ENCODE measurements at regions not wholly inside any gene's neighbourhood (a gene's known extent, or its start where the extent isn't known, plus 50 kb on each side); places are given as distances from the start of the nearest gene placed in this dataset.
"Not testable (repeated sequence)": the region's sequence is repeated elsewhere in the genome, so short reads cannot be mapped to it uniquely, and the experiment has no call there.

DNA sequence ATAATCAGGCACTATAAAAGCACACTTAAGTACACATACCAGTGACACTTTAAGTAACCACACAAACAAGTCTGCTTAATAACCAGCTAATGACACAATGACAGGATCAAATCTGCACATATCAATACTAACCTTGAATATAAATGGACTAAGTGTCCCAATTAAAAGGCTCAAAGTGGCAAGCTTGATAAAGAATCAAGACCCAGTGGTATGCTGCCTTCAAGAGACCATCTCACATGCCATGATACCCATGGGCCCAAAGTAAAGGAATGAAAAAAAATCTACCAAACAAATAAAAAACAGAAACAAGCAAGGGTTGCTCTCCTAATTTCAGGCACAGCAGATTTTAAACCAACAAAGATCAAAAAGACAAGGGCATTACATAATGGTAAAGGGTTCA, 470.4 kb downstream of the TRHDE start:
- TF ChIP-seq, protein P1, sequence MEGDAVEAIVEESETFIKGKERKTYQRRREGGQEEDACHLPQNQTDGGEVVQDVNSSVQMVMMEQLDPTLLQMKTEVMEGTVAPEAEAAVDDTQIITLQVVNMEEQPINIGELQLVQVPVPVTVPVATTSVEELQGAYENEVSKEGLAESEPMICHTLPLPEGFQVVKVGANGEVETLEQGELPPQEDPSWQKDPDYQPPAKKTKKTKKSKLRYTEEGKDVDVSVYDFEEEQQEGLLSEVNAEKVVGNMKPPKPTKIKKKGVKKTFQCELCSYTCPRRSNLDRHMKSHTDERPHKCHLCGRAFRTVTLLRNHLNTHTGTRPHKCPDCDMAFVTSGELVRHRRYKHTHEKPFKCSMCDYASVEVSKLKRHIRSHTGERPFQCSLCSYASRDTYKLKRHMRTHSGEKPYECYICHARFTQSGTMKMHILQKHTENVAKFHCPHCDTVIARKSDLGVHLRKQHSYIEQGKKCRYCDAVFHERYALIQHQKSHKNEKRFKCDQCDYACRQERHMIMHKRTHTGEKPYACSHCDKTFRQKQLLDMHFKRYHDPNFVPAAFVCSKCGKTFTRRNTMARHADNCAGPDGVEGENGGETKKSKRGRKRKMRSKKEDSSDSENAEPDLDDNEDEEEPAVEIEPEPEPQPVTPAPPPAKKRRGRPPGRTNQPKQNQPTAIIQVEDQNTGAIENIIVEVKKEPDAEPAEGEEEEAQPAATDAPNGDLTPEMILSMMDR (IDR thresholded peaks at IDR 0.05): no peak
- no peaks in the 10 kb centered on the region for H3K4me1 ChIP-seq
- DNase-seq (no peak), FAIRE-seq (no peak), ATAC-seq (no peak)
- no peak overlapping the region for H3K4me3 ChIP-seq
- H3K36me3 ChIP-seq: no peaks in the 10 kb centered on the region
- H3K27me3 ChIP-seq: no peaks in the 10 kb centered on the region
- intact Hi-C loops (cut with DNase I): no loop called here
- no peak overlapping the region for H3K27ac ChIP-seq
- H3K9me3 ChIP-seq: no peaks in the 10 kb centered on the region

DNA sequence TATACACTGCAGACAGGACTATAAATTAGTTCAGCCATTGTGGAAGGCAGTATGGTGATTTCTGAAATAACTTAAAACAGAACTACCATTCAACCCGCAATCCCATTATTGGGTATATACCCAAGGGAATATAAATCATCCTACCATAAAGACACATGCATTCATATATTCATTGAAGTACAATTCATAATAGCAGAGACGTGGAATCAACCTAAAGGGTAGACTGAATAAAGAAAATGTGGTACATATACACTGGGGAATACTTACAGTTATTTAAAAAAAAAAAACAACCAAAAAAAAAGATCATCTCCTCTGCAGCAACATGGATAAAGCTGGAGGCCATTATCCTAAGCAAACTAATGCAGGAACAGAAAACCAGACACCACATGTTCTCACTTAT, 473.9 kb downstream of the TRHDE start:
- FAIRE-seq: no peak
- 63 to 69% methylated on average over 2 of the region's 2 CpGs for WGBS, 2 donors
- TF ChIP-seq, protein P1 (IDR thresholded peaks at IDR 0.05): no peak
- no peaks in the 10 kb centered on the region for H3K9me3 ChIP-seq
- no peaks in the 10 kb centered on the region for H3K27me3 ChIP-seq
- H3K4me3 ChIP-seq: no peak overlapping the region
- intact Hi-C loops (cut with DNase I): no loop called here
- H3K27ac ChIP-seq: no peak overlapping the region
- no peak for DNase-seq
- ATAC-seq: no peak
- H3K4me1 ChIP-seq: no peaks in the 10 kb centered on the region
- no peaks in the 10 kb centered on the region for H3K36me3 ChIP-seq

DNA sequence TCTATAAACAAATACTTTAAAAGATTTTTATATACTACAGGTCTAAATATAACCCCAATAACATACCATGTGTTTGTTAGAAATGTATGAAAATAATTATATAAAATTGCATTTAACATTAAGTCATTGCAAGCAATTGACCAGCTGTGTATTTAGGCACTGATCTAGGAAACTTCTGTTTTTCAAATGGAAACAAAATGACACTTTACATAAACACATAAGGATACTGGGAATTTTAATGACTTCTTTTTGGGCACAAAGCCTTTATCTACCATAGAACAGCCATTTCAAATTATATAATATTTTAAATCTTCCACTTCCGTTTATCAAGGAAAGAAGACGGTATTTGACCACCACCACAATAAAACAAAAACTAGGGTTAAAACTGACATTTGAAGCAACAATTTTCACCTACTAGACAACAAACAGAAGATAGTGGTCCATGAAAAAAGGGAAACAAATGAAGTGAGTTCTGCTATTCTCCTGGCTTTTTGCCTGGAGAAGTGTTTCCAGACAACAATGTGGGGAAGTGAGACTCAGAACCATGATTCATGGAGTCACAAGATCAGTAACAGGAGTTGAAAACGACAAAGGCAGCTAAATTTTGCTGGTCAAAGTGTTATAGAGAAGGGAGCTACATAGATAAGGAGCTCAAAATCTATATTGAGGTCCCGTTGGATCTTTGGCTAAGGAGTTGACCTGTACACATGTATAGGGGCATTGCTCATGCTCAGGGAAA, 475.1 kb downstream of the TRHDE start:
- peak; percentile 49 for FAIRE-seq
- WGBS, 2 donors: 64 to 67% methylated on average over 4 of the region's 4 CpGs
- ATAC-seq: peak in 2 of 4 donors; percentile 47 to 58
- no peaks in the 10 kb centered on the region for H3K9me3 ChIP-seq
- no peaks in the 10 kb centered on the region for H3K27me3 ChIP-seq
- peak in 1 of 6 donors; percentile 20 for DNase-seq
- peak overlapping the region in 1 of 4 donors; percentile 36 for H3K27ac ChIP-seq
- H3K4me3 ChIP-seq: no peak overlapping the region
- TF ChIP-seq, protein P1 (IDR thresholded peaks at IDR 0.05): no peak
- intact Hi-C loops (cut with DNase I): no loop called here
- no peaks in the 10 kb centered on the region for H3K36me3 ChIP-seq
- H3K4me1 ChIP-seq: no peaks in the 10 kb centered on the region

DNA sequence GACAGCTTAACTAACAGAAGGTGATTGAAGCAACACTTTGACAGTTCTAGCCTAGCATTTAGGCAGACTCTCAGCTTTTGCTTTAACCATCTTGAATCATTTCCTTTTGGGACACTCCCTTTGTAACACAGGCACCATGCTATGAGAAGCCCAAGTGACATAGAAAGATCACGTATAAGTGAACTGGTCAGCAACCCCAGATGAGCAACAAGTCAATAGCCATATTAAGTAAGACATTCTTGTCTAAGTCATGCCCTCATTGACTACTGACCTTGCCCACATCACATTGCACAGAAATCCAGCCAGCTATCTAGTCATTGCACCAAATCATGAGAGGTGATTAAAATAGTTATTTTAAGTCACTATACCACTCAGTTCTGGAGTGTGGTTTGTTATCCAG, 476.8 kb downstream of the TRHDE start:
- intact Hi-C loops (cut with DNase I): no loop called here

DNA sequence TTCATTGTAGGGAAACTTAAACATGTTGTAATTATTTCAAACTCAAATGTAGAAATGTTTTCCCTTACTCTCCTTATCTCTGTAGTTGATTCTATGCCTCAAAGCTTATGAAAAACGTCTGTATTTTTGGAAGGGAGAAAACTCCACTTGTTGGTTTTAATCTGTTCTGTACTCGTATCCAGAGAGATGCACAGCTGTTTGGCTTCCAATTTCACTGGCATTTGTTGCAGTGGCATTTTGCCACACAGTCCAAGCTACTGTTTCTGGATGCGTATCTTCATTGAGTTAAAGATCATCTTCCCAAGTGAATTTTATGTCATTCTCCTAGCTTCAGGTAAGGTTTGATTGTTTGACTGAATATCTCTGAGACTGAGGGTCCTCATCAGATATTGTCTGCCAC, 481.4 kb downstream of the TRHDE start:
- intact Hi-C loops (cut with DNase I): no loop called here
- no peak for FAIRE-seq

More for the DNA sequence above, 476.8 kb downstream of the TRHDE start:
- 88 to 97% methylated on average over 1 of the region's 1 CpG for WGBS, 2 donors
- ATAC-seq (no peak), DNase-seq (no peak), FAIRE-seq (no peak)
- TF ChIP-seq, protein P1 (IDR thresholded peaks at IDR 0.05): no peak
- Histone ChIP-seq H3K27ac (no peak overlapping the region), H3K4me3 (no peak overlapping the region), H3K4me1 (no peaks in the 10 kb centered on the region), H3K36me3 (no peaks in the 10 kb centered on the region), H3K27me3 (no peaks in the 10 kb centered on the region), H3K9me3 (no peaks in the 10 kb centered on the region)

DNA sequence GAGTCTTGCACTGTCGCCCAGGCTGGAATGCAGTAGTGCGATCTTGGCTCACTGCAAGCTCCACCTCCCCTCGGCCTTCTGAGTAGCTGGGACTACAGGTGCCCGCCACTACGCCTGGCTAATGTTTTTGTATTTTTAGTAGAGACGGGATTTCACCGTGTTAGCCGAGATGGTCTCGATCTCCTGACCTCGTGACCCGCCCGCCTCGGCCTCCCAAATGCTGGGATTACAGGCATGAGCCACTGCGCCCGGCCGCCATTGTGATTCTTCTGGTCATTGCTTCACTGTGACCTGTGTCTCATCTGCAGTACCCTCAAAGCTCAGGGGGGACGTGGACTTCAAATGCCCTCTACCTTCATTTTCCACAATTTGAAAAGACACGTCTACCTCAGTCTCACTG, 481.9 kb downstream of the TRHDE start:
- H3K4me1 ChIP-seq; H3K4me3 ChIP-seq; H3K27ac ChIP-seq; H3K27me3 ChIP-seq; DNase-seq; intact Hi-C loops (cut with DNase I); H3K9me3 ChIP-seq; FAIRE-seq; H3K36me3 ChIP-seq; ATAC-seq: not testable (repeated sequence)
- WGBS, 2 donors: 85 to 91% methylated on average over 18 of the region's 18 CpGs

More for the DNA sequence above, 481.4 kb downstream of the TRHDE start:
- WGBS, 2 donors: 42 to 45% methylated on average over 3 of the region's 3 CpGs
- Histone ChIP-seq H3K27me3 (no peaks in the 10 kb centered on the region), H3K4me3 (no peak overlapping the region), H3K9me3 (no peaks in the 10 kb centered on the region), H3K27ac (no peak overlapping the region), H3K36me3 (no peaks in the 10 kb centered on the region), H3K4me1 (no peaks in the 10 kb centered on the region)
- no peak for DNase-seq
- TF ChIP-seq, protein P1 (IDR thresholded peaks at IDR 0.05): no peak
- no peak for ATAC-seq
